HG03354 (cell line): ENCODE measurements at regions not wholly inside any gene's neighbourhood (a gene's known extent, or its start where the extent isn't known, plus 50 kb on each side); places are given as distances from the start of the nearest gene placed in this dataset.
"Not testable (repeated sequence)": the region's sequence is repeated elsewhere in the genome, so short reads cannot be mapped to it uniquely, and the experiment has no call there.

ENCODE experiments used
- ATAC-seq: cut with Tn5 transposase; IDR thresholded peaks from one replicate; pipeline ENCODE4 v1.9.1; 2021; ENCODE audit warnings: mild to moderate bottlenecking; ENCODE audit not compliant: unreplicated experiment, poor library complexity, severe bottlenecking

DNA sequence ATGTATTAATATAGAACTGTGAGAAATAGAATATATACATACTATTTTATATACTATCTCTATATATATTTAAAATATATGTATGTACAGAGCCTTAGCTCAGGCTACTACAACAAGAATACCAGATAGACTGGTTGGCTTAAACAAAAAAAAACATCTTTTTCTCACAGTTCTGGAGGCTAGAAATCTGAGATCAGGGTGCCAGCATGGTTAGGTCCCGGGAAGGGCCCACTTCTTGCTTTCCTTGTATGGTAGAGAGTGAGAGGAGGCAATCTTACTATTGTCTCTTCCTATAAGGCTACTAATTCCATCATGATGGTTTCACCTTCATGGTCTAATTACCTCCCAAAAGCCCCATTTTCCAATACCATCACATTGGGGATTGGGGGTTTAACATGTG is 613.0 kb downstream of the ZNF608 start:
- ATAC-seq, result no peak

- ATAC-seq, result no peak
These were observed 613.6 kb downstream of the ZNF608 start for GRCh38 chr5:124132843-124133242.

- ATAC-seq, result no peak
These were observed 615.0 kb downstream of the ZNF608 start for GRCh38 chr5:124131466-124131865.

- ATAC-seq, result no peak
These were observed 615.6 kb downstream of the ZNF608 start for GRCh38 chr5:124130816-124131215.

- no peak for ATAC-seq
These were observed 616.9 kb downstream of the CSNK1G3 start for GRCh38 chr5:124128867-124129266.

DNA sequence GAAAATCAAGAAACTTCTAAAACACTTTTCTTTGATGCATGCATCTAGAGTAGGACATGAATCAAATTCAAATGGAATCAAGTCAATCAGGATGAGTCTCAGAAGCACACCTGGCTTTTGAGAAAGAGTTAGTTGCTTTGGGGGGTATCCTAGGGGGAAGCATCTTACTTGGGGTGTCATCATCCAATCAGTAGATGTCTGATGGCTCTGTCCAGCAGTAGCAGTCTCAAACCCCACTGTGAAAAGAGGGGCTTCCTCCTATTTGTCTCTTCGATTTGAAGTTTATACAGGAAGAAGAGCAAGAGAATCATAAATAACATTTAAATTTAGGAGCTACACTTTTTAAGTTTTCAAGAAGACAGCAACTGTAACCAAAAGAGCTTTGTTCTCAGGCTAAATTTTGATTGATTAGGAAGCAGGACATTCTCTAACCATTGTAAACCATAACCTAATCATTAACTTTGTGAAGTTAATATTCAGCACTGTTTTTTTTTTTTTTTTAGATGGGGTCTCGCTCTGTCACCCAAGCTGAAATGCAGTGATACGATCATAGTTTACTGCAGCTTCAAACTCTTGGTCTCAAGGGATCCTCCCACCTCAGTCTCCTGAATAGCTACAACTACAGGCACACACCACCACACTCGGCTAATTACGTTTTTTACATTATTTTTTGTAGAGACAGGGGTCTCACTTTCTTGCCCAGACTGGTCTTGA is 614.7 kb downstream of the CSNK1G3 start:
- ATAC-seq, result peak; percentile 90

DNA sequence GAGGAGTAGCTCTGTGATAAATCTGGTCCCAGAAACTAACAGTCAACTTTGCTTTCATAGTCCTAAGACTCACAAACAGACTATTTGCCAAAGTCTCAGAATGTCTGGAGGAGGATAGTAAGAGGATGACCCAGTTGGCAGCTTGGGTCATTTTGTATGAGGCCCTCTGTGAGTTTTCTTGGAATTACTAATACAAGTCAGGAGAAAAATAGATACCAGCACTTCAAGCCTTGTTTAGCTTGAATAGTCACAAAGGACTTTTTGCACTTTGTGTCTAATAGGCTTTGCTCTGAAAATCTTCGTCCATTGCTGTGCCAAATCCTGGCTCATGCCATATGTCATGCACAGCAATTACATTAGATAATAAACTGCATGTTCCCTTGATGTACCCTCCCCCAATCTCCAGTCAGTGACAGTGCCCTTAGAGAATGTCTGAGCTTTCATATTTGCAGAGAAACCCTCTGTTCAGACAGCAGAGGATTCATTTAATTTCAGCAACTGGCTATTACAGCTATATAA is 612.8 kb downstream of the CSNK1G3 start:
- no peak for ATAC-seq

DNA sequence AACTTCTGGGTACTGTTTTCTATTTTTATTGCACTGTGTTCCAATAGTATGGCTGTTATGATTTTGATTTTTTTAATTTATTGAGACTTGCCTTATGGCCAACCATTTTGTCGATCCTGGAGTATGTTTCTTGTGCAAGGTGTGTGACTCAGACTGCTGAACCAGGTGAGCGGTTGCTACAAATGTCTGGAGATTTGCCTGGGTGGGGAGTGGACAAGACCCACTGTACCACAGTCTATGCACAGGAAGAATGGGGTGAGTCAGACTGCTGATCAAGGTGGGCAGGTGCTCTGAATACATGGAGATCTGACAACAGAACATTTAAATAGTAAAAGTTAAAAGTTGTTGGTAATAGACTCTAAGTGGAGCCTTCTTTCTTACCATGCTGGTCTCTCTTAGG is 609.2 kb downstream of the CSNK1G3 start:
- no peak for ATAC-seq

- no peak for ATAC-seq
These were observed 602.9 kb downstream of the CSNK1G3 start for GRCh38 chr5:124114911-124115310.

DNA sequence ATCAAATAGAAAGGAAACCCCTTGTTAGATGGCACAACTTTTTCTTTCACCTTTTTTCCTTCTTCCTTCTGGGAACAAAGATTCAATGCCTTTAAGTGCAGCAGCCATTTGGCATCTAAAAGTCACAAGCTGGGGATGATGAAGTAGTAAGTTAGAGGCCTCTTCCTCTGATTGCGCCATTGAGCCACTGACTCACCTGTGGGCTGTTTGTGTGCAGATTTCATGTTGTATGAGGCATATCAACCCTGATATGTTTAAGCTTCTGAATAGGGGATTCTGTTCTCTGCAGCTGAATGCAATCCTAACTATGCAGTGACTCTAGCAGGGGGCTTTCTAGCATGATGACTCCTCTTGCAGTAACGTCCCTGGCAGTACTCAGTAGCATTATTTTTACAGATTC is 599.9 kb downstream of the CSNK1G3 start:
- ATAC-seq, result no peak

DNA sequence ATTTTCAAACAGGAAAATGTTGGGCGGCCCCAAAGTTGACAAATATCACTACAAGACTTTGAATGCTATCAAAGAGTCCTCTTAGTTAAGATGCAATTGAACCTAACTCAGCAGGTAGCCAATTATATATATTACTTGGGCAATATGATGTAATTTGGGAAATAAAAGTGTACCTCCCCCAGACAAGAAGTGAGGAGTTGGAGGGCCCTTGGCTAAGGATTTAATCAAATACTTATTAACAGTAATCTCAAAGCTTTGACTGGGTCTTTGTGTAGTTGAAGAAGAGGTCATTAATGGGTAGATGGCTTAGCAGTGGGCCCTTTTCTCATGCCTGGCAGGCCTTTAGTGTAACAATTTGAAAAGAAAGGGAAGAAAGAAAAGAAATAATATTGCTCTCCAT is 599.0 kb downstream of the CSNK1G3 start:
- no peak for ATAC-seq

GRCh38 chr5:124105326-124105725 is 593.3 kb downstream of the CSNK1G3 start:
- ATAC-seq, result no peak

DNA sequence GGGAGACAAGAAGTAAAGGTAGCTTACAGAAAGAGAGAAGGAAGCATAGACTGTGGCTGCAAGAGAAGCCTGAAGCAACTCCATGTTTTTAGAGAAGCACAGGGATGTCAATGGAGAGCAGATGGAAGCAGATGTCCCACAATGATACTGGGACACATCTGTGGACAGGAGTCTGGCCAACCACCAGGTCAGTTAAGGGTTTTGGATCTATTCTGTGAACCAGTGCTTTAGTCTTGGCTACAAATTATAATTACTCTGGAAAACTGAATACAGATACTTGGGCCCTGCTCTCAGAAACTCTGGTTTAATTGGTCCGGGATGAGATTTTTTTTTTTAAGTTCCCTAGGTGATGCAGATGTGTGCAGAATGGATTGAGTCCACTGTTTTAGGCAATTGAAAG is 592.8 kb downstream of the CSNK1G3 start:
- no peak for ATAC-seq

DNA sequence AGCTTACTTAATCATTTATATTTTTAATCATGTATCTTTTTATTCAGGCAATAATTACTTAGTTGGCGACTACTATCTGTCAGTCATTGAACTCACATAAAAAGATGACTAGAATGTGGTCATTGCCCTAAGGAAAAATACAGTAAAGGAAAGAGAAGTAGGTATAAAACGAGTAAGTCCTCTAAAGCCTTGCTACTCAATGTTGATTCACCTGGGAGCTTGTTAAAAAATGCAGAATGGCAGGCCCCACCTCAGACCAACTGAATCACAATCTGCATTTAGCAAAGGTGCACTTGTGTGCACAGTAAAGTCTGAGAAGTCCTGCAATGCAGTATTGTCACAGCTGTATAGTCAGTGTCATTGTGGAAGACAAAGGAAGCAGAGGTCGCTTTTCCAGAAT is 592.4 kb downstream of the CSNK1G3 start:
- no peak for ATAC-seq

- ATAC-seq, result no peak
These were observed 591.7 kb downstream of the CSNK1G3 start for GRCh38 chr5:124103671-124104070.

- ATAC-seq, result not testable (repeated sequence)
These were observed 591.1 kb downstream of the CSNK1G3 start for GRCh38 chr5:124103056-124103455.

GRCh38 chr5:124102486-124102885 is 590.5 kb downstream of the CSNK1G3 start:
- no peak for ATAC-seq

DNA sequence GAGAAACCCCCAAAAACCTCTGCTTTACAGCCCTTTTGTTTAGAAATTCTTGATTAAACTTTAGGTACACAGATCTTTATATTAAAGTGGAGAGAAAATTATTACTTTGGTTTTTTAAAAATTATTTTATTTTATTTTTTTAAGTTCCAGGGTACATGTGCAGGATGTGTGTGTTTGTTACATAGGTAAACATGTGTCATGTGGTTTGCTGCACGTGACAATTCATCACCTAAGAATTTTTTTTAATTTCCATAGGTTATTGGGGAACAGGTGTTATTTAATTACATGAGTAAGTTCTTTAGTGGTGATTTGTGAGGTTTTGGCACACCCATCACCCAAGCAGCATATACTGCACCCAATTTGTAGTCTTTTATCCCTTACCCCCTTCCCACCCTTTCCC is 581.7 kb downstream of the CSNK1G3 start:
- no peak for ATAC-seq

DNA sequence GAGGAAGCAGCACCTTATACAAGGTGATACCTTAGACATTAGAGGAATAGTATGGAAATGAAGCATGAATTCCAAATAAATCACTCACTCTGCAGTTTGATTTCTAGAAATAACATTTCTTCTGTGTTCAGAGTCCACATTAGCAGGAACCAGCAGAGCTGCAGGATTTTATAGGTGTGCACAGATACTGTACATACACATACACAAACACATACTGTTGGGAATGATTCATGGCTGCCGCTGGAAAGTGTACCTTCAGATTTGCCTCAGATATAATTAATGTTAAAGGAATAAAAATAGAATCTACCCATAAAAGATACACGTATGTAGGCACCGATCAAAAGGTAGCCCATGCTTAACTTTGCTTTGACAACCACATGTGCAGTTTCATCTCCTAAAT is 578.1 kb downstream of the CSNK1G3 start:
- ATAC-seq, result no peak

DNA sequence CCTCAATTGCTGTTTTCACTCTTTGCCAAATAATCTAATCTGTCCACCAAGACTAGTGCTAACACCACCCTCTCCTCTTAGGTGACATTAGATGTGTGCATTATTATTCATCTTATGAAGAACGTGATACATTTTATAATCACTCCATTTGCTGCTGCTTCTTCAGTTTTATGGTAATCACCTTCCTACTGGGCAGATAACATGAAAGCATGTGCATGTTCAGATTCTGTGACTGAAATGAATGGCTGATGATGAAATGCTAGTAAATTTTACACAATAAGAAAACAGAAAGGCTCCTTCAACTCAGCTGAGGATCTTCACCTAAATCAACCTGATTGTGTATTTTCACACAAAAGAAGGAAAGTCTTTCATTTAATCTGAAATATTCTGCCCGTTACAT is 577.6 kb downstream of the CSNK1G3 start:
- no peak for ATAC-seq

DNA sequence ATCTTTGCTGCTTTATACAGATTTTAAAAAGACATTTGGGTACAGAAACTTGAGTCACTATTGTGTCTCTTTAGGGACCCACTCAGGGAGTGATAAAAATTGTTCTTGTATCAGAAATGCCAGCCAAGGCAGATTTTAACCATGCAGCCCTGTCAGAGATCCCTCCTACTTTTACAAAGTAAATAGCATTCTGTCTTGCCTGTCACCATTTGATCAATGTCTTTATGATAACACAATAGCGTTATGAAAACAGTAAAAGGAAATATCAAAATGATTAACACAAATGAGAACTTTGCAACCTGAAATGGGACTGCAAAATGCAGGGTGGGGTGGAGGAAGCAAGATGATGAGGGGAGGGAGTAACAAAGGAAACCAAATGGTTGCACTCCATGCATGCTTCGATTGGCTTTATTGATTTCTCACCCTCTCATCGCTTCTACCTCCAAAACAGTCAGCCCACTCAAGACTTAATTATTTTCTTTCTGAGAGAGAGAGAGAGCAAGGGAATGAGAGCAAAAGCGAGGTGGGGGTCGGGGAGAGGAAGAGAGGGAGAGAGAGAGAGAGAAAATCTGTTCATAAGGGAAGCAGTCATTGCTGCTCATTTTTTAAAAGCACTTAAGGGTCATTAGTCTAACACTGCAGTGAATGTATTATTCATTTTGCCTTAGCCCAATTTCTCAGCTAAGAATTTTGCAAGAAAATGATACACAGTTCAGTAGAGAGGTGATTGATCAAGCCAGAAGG is 576.5 kb downstream of the CSNK1G3 start:
- no peak for ATAC-seq
